Heart right ventricle (tissue), 16 donors: ENCODE measurements at regions not wholly inside any gene's neighbourhood (a gene's known extent, or its start where the extent isn't known, plus 50 kb on each side); places are given as distances from the start of the nearest gene placed in this dataset.

Source experiments
- ATAC-seq, 8 donors: fragments of 200-7000 bp; cut with Tn5 transposase; one replicate each; pipeline ENCODE4 v1.9.1; 2020; ENCODE audit warnings: mild to moderate bottlenecking in 8 of 8, moderate library complexity in 8 of 8, moderate number of reproducible peaks in 1 of 8
- DNase-seq, 2 donors: peaks; one replicate each; pipeline ENCODE4 v3.0.0-alpha.2; 2020
- H3K27ac ChIP-seq, 10 donors: fragments of 200-600 bp; sonication (generic) in 2 of 10; one replicate each; pipeline versions ENCODE4 v1.5.0 to v1.8.0; 2020 to 2022; ENCODE audit warnings: mild to moderate bottlenecking in 3 of 10
- H3K27me3 ChIP-seq, 7 donors: fragments of 200-600 bp; one replicate each; pipeline ENCODE4 v1.8.0; 2021 to 2022; ENCODE audit warnings: mild to moderate bottlenecking in 2 of 7
- H3K36me3 ChIP-seq, 9 donors: fragments of 200-600 bp; sonication (generic) in 1 of 9; one replicate each; pipeline versions ENCODE4 v1.5.0 to v1.8.0; 2020 to 2022; ENCODE audit warnings: mild to moderate bottlenecking in 2 of 9
- H3K4me1 ChIP-seq, 9 donors: fragments of 200-600 bp; sonication (generic) in 1 of 9; one replicate each; pipeline versions ENCODE4 v1.5.0 to v1.8.0; 2020 to 2022; ENCODE audit warnings: mild to moderate bottlenecking in 4 of 9
- H3K4me3 ChIP-seq, 10 donors: fragments of 200-600 bp; sonication (generic) in 2 of 10; one replicate each; pipeline versions ENCODE4 v1.5.0 to v1.8.0; 2020 to 2022; ENCODE audit warnings: mild to moderate bottlenecking in 7 of 10, moderate library complexity in 2 of 10
- H3K9me3 ChIP-seq, 11 donors: fragments of 200-600 bp in 10 of 11; sonication (generic) in 2 of 11; one replicate each; pipeline versions ENCODE4 v1.5.0 to v1.8.0; 2013 to 2022; ENCODE audit warnings: mild to moderate bottlenecking in 2 of 11, control low read depth in 1 of 11, moderate library complexity in 1 of 11
- WGBS, 2 donors: extraction: QIAGEN DNeasy Blood & Tissue Kit; methylation state at CpG; one replicate each; pipeline ENCODE4 v1.1.7; 2013; ENCODE audit warnings: inconsistent platforms in 1 of 2; 5-methylcytosine and 5-hydroxymethylcytosine counted together
- intact Hi-C, 10 donors: fragments of 100-400 bp; cut with DNase I; formaldehyde crosslinking; loops; one replicate each; pipeline versions ENCODE4 v1.11.1 to v1.14.2; 2022
- TF ChIP-seq, protein P1 (sequence below), 9 donors: fragments of 200-600 bp; sonication (generic) in 2 of 9; IDR thresholded peaks; one replicate each; pipeline versions ENCODE4 v1.5.0 to v1.8.0; 2021 to 2022; ENCODE audit warnings: antibody characterized with exemption in 9 of 9, mild to moderate bottlenecking in 5 of 9, moderate library complexity in 1 of 9
- donor health status: Arrhythmogenic right ventricular cardiomyopathy.
- donor health status: ischemic (EF 13 %, LVEDD 7.1; RV severe dilation, severe dysfunction).
- donor health status: healthy with polysubstance abuse.
- donor health status: DM: no; HTN: yes; CAD: no.
- donor health status: DM: no; HTN: no; CAD: no.
- donor health status: ischemic (EF 25% LVEDD 6.9; RV normal size, moderate dysfunction).
- donor health status: ischemic (EF 25% LVEDD 5.7; RV mildly dilated, moderate dysfunction).
- donor health status: healthy.
- donor health status: DM: yes; HTN: yes; CAD: no.
- donor health status: Ischemic cardiomyopathy.
- donor health status: ischemic (EF 35%, LVEDD 5.7; RV mildly dilated, moderate dysfunction).
- donor health status: nonischemic (EF 11% LVEDD 7.7; RV severe dilation, severe dysfunction).
- donor health status: DM: yes; HTN: yes; CAD: no.
- donor health status: PGD.
- donor health status: ischemic (EF 29% LVEDD 5.4; RV normal size, mild dysfunction).
- donor health status: nonischemic (EF 23%, LVEDD 6.1; RV moderate dilation, normal function).

DNA sequence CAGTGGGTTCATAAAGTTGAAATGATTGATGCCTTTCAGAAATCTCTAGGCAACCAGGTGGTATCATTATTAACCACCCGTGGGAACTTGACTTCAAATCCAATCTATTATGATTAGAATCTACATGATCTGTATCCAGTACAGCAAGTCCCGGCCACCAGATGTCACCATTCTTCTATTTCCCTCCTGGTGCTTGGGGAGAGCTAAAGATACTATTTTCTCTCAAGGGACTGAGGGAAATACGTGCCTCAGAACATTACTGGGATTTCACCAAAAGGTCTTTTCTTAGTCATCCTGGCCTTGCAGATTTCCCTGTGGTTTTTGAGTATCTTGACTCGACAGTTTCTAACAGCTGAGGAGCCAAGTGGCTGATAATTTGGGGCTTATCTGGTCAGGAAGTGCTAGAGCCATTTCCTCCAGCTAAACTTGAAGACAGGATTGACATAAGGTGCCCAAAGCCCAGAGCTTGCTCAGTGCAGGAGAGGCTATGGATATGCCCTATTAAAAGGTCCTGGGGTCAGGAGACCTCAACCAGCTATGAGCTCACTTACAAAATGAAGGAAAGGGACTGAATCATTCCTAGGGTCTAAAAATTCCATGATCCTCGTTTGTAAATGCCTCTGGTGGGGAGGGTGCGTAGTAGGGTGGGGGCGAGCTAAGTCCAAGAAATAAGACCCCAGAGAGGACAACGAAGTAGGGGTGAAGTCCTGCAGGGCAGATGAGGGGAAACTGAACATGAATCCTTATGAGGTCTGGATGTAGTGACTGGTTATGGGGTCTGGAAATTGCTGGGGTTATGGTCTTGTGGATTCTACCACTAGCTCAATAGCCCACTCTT is 135.4 kb upstream of the MGAT5 start:
- peak; percentile 45 to 81 (median 61) for ATAC-seq
- peak overlapping the region in 3 of 10 donors; percentile 1 to 8 (median 2) for H3K4me3 ChIP-seq
- H3K9me3 ChIP-seq = no peaks in the 10 kb centered on the region
- no peaks in the 10 kb centered on the region for H3K36me3 ChIP-seq
- DNase-seq = peak; percentile 70 to 91
- TF ChIP-seq, protein P1, sequence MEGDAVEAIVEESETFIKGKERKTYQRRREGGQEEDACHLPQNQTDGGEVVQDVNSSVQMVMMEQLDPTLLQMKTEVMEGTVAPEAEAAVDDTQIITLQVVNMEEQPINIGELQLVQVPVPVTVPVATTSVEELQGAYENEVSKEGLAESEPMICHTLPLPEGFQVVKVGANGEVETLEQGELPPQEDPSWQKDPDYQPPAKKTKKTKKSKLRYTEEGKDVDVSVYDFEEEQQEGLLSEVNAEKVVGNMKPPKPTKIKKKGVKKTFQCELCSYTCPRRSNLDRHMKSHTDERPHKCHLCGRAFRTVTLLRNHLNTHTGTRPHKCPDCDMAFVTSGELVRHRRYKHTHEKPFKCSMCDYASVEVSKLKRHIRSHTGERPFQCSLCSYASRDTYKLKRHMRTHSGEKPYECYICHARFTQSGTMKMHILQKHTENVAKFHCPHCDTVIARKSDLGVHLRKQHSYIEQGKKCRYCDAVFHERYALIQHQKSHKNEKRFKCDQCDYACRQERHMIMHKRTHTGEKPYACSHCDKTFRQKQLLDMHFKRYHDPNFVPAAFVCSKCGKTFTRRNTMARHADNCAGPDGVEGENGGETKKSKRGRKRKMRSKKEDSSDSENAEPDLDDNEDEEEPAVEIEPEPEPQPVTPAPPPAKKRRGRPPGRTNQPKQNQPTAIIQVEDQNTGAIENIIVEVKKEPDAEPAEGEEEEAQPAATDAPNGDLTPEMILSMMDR (IDR thresholded peaks at IDR 0.05) = peak; percentile 48 to 93 (median 84)
- intact Hi-C loops = loop anchor here (1.0 to 10.0 kb wide), 18 partner anchors 89 to 779 kb away; no protein-coding TSS in a partner anchor
- peak overlapping the region in 8 of 10 donors; percentile 92 to 98 (median 95) for H3K27ac ChIP-seq
- H3K27me3 ChIP-seq = no peaks in the 10 kb centered on the region
- peaks cover 4 to 45% (median 40%) of the 10 kb centered on the region in 9 donors for H3K4me1 ChIP-seq
- 23 to 26% methylated on average over 8 of the region's 8 CpGs for WGBS, 2 donors

DNA sequence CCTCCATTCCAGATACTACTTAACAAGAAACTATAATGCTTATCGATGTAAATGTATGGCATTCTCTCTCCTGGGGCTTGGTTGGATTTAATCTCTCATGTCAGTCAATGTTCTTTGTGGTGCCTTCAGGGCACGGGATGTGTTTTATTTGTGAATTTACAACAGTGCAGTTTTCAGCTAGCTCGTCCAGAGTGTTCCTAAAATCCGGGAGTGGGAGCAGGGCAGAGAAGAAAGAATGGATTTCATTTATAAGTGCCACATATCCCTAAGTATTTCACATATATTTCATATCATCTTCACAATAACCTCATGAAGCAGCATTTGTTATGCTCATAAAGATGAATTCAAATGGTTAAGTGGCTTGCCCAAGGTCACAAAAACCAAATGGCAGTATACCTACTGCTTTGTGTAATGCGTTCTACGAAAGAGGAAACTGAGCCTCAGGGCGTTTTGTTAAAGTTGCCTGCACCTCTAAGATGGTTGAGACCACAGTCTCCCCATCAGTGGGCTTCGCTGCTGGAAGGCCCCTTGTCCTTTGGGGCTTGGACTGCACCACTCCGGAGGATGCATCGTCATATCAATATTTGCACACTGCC is 134.7 kb upstream of the MGAT5 start:
- Histone ChIP-seq H3K27me3 (no peaks in the 10 kb centered on the region), H3K9me3 (no peaks in the 10 kb centered on the region), H3K27ac (peak overlapping the region in 9 of 10 donors; percentile 92 to 98 (median 96)), H3K36me3 (no peaks in the 10 kb centered on the region), H3K4me3 (peak overlapping the region in 9 of 10 donors; percentile 88 to 99 (median 97)), H3K4me1 (peaks cover 8 to 52% (median 47%) of the 10 kb centered on the region in 9 donors)
- DNase-seq (no peak), ATAC-seq (peak in 1 of 8 donors; percentile 0)
- intact Hi-C loops = loop anchor here (1.0 to 10.0 kb wide), 16 partner anchors 88 to 778 kb away; no protein-coding TSS in a partner anchor
- TF ChIP-seq, protein P1 (IDR thresholded peaks at IDR 0.05) = no peak
- WGBS, 2 donors = 18 to 22% methylated on average over 10 of the region's 10 CpGs

DNA sequence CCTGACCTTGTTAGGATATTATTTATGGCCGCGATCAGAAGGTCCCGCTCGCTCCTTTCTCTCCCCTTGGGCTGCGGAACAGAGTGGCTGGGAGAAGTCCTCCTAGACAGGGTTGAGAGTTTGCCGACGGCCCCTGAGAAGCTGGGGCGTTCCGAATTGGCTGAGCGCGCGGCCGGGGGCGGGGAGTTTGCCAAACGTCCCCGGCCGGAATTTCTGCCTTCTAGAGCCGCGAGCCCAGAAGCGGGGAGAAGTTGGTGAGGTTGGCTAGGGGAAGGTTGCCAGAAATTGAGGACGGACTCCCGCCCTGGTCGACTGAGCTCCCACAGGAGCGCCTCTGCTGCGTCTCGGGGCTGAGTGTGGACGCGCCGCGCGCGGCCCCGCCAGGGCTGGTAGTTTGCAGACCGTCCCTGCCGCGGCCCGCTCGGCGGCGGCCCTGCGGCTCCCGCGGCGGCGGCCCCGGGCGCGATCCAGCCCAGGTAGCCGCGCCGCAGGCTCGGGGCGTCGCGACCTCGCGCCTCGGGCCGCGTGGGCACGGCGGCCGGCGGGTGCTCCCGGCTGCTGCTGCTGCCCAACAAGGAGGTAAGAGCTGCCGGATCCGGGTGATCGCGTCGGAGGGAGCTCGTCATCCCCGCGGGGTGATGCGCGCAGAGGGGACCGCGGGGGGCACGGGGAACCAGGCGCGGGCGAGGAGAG is 134.0 kb upstream of the MGAT5 start:
- TF ChIP-seq, protein P1 (IDR thresholded peaks at IDR 0.05) = no peak
- no peaks in the 10 kb centered on the region for H3K36me3 ChIP-seq
- no peaks in the 10 kb centered on the region for H3K27me3 ChIP-seq
- intact Hi-C loops = loop anchor here (1.0 to 10.0 kb wide), 21 partner anchors 55 to 777 kb away; partner anchors contain the start of gene MGAT5 (in 1 of the 10)
- peak; percentile 89 to 92 for DNase-seq
- peak overlapping the region; percentile 70 to 98 (median 95) for H3K27ac ChIP-seq
- H3K4me1 ChIP-seq = peaks cover 13 to 58% (median 53%) of the 10 kb centered on the region in 9 donors
- H3K4me3 ChIP-seq = peak overlapping the region; percentile 88 to 100 (median 98)
- WGBS, 2 donors = 0 to 1% methylated on average over 65 to 81 of the region's 81 CpGs
- peak; percentile 75 to 93 (median 86) for ATAC-seq
- no peaks in the 10 kb centered on the region for H3K9me3 ChIP-seq

DNA sequence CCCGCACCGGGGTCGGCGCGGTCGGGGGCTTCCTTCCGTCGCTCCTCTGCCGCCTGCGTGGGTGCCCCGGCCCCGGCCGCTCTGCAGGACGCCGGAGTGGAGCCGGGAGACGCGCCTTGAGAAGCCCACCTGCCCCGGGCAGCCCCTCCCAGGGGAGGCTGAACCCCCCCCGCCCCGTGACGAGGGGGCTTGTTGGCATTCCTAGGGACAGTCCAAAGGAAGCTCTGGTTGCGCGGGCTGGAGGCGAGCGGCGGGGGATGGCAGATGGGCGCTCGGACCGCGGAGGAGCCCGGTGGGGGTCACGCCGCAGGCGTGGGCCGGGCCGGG is 133.5 kb upstream of the MGAT5 start:
- peak in 1 of 2 donors; percentile 37 for DNase-seq
- H3K27me3 ChIP-seq = no peaks in the 10 kb centered on the region
- H3K36me3 ChIP-seq = no peaks in the 10 kb centered on the region
- H3K9me3 ChIP-seq = no peaks in the 10 kb centered on the region
- intact Hi-C loops = loop anchor here in 8 of 10 donors (5.0 to 10.0 kb wide), 10 partner anchors 54 to 292 kb away; partner anchors contain the start of gene MGAT5 (in 1 of the 8)
- H3K4me1 ChIP-seq = peaks cover 16 to 63% (median 59%) of the 10 kb centered on the region in 9 donors
- H3K27ac ChIP-seq = peak overlapping the region; percentile 70 to 98 (median 95)
- TF ChIP-seq, protein P1 (IDR thresholded peaks at IDR 0.05) = no peak
- peak overlapping the region; percentile 88 to 100 (median 98) for H3K4me3 ChIP-seq
- WGBS, 2 donors = 0% methylated on average over 21 to 37 of the region's 37 CpGs
- ATAC-seq = peak in 5 of 8 donors; percentile 0 to 46 (median 1)
